WI38 (cell line): ENCODE measurements at regions not wholly inside any gene's neighbourhood (a gene's known extent, or its start where the extent isn't known, plus 50 kb on each side); places are given as distances from the start of the nearest gene placed in this dataset.

Experiments used
- H3K4me3 ChIP-seq: 2 replicates; pipeline ENCODE4 v1.5.1; 2011; ENCODE audit warnings: low read depth, mild to moderate bottlenecking, control low read depth, low read length
- CTCF ChIP-seq: IDR thresholded peaks from 2 replicates; pipeline ENCODE4 v1.5.1; 2012; ENCODE audit warnings: low read depth, mild to moderate bottlenecking, control low read depth, low read length

DNA sequence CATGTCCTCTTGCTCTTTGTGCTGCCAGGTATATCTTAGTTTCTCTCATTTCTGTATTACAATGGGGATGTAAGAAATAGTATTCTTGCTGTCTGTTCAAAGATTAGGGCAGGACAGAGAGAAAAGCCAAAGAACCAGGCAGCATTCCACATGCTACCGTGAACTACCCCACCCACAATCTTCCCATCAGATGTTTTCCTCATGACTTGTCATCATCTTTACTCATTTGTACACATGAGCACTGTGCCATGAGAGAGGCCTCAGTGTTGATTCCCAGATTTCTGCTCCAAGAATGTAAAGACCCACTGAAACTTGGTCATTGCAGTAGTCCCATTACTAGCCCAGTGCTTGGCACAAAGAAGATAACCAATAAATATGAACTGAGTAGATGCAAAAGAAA is 354.6 kb upstream of the RASGEF1B start:
- TF ChIP-seq CTCF: no peak
- no peak overlapping the region for H3K4me3 ChIP-seq

GRCh38 chr4:81818385-81818920 is 346.7 kb upstream of the RASGEF1B start:
- no peak overlapping the region for H3K4me3 ChIP-seq
- TF ChIP-seq CTCF: no peak

DNA sequence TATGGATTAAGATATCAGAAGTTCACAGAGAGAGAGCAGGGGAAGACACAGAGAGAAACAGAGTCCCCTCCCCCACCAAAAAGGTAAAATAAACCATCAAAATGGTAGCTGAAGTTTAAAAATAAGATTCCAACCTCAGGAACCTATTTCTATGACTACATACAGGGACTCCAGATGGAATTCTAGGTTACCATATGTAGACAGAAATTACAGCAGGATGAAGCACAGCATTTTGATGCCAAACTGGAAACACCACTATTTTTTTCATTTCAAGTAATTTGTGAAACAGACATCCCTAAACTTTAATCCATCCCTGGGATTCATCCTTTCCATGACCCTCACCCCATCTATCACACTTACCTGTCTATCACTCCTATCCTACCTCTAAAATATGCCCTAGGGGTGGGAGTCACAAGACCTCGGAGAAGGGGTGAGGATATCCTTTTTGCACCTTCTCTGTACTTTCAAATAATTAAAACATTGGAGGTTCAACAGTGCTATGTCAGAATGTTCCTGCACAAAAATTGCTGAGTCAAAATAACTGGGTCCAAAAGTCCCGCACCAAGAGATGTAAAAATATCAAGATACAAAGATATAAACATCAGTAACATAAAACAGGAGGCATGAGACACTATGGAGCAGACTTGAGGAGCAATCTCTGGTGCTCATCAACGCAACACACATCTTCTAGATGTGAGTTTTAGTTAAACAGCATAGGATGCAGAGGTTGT is 344.5 kb upstream of the RASGEF1B start:
- no peak for TF ChIP-seq CTCF
- H3K4me3 ChIP-seq: no peak overlapping the region

GRCh38 chr4:81814987-81815541 is 343.4 kb upstream of the RASGEF1B start:
- no peak for TF ChIP-seq CTCF
- no peak overlapping the region for H3K4me3 ChIP-seq

- H3K4me3 ChIP-seq: no peak overlapping the region
- no peak for TF ChIP-seq CTCF
These were observed 340.0 kb upstream of the RASGEF1B start for GRCh38 chr4:81811562-81812293.

DNA sequence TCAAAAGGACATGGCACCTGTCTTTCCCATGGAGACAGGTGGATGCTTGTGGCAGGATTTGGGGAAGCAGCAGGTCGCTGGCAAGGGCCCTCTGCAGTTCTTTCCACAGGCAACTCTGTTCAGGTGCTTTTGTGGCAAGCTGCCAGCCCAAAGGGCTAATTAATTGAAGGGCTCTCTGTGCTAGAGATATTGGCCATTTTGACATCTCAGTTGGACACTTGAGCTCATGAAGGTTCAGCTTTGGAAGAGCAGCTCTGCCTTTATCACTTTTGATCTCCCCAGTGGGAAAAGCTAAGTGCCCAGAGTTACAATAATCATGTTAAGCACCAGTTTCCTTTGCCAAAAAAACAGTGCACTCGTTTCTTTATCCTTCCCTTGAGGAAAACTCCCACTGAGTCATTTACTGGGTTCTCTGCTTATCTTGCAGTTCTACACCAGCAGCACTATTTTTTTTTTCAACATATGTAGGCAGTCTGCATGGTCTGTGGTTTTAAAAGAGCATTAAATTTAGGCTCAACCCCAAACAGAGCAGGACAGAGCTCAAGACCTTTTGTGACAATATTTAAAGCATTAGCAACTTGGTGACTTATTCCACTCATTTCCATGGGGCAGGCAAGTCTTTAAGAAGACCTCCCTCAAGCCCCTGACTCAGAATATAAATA is 336.4 kb upstream of the RASGEF1B start:
- no peak overlapping the region for H3K4me3 ChIP-seq
- no peak for TF ChIP-seq CTCF

DNA sequence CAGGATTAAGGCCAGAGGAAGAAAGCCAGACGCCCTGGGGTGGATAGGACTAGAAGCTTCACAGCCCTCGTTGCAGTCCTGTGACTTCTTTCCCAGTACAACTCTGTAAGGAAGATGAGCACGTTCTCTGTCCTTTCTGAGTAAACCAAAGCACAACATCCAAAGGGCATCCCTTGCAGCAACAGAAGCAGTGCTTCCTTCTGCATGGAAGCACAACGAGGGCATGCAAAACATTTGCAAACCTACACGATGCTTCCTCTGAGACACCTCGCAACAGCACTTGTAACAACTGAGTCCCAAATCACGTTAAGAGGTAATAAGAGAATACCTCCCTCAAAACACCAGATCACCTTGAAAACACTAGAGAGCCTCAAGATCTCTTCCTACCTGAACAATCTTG is 335.7 kb upstream of the RASGEF1B start:
- H3K4me3 ChIP-seq: no peak overlapping the region
- TF ChIP-seq CTCF: no peak
